Upper lobe of right lung (tissue), 1 donor: ENCODE measurements at regions not wholly inside any gene's neighbourhood (a gene's known extent, or its start where the extent isn't known, plus 50 kb on each side); places are given as distances from the start of the nearest gene placed in this dataset.
"Not testable (repeated sequence)": the region's sequence is repeated elsewhere in the genome, so short reads cannot be mapped to it uniquely, and the experiment has no call there.

ENCODE experiments used
- ATAC-seq: fragments of 200-7000 bp; cut with Tn5 transposase; one replicate; pipeline ENCODE4 v1.9.1; 2020; ENCODE audit warnings: mild to moderate bottlenecking, moderate library complexity
- DNase-seq: peaks from one replicate; pipeline ENCODE4 v3.0.0-alpha.2; 2020
- H3K27ac ChIP-seq: fragments of 200-600 bp; one replicate; pipeline ENCODE4 v1.8.0; 2022
- H3K27me3 ChIP-seq: fragments of 200-600 bp; one replicate; pipeline ENCODE4 v1.8.0; 2022; ENCODE audit warnings: mild to moderate bottlenecking
- H3K36me3 ChIP-seq: fragments of 200-600 bp; one replicate; pipeline ENCODE4 v1.8.0; 2022
- H3K4me1 ChIP-seq: fragments of 200-600 bp; one replicate; pipeline ENCODE4 v1.8.0; 2022
- H3K4me3 ChIP-seq: fragments of 200-600 bp; one replicate; pipeline ENCODE4 v1.8.0; 2022; ENCODE audit warnings: mild to moderate bottlenecking
- H3K9me3 ChIP-seq: fragments of 200-600 bp; one replicate; pipeline ENCODE4 v1.8.0; 2022
- intact Hi-C: fragments of 100-400 bp; cut with DNase I; formaldehyde crosslinking; loops from one replicate; pipeline ENCODE4 v1.11.0; 2022
- TF ChIP-seq, protein P1 (sequence below): fragments of 200-600 bp; IDR thresholded peaks from one replicate; pipeline ENCODE4 v1.8.0; 2022; ENCODE audit warnings: antibody characterized with exemption
- donor health status: DM: no; HTN: yes; CAD: no; lungs with severe emphysema.

DNA sequence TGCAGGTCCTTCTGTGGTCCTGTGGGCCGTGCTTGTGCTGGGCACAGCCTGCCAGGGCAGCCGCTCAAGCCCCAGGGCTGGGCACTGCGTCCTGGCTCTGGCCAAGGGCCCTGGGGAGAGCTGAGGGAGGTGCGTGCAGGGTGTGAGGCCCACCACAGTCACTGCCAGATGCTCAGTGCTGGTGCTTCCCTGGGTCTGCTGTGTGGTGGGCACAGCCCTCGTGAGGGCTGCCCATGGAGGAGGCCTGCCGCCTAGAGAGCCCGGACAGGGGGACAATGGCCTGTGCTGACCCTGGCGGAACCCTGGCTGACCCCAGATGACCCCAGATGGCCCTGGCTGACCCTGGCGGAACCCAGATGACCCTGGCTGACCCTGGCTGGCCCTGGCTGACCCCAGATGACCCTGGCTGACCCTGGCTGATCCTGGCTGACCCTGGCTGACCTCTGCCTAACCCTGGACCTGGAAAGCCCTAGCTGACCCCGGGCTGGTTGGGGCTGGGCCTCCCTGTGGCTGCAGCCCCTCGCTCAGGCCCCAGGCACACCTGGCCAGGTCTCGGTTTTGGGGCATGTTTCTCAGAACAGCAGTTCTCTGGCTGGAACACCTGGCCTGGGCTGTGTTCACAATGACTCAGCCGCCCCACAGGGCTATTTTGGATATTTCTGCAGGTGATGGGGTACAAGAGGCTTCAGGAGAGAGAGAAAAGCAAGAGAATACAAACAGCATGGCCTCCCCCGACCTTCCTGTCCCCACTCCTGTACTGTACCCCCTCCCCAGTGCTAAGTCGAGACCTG, 55.4 kb downstream of the TMEM121 start:
- intact Hi-C loops = loop anchor here (10.0 kb wide), 1 partner anchor 123 kb away; no protein-coding TSS in a partner anchor
- TF ChIP-seq, protein P1, sequence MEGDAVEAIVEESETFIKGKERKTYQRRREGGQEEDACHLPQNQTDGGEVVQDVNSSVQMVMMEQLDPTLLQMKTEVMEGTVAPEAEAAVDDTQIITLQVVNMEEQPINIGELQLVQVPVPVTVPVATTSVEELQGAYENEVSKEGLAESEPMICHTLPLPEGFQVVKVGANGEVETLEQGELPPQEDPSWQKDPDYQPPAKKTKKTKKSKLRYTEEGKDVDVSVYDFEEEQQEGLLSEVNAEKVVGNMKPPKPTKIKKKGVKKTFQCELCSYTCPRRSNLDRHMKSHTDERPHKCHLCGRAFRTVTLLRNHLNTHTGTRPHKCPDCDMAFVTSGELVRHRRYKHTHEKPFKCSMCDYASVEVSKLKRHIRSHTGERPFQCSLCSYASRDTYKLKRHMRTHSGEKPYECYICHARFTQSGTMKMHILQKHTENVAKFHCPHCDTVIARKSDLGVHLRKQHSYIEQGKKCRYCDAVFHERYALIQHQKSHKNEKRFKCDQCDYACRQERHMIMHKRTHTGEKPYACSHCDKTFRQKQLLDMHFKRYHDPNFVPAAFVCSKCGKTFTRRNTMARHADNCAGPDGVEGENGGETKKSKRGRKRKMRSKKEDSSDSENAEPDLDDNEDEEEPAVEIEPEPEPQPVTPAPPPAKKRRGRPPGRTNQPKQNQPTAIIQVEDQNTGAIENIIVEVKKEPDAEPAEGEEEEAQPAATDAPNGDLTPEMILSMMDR = no peak
- no peaks in the 10 kb centered on the region for H3K4me1 ChIP-seq
- ATAC-seq = no peak
- no peaks in the 10 kb centered on the region for H3K27me3 ChIP-seq
- peak; percentile 55 for DNase-seq
- H3K4me3 ChIP-seq = no peak overlapping the region
- H3K27ac ChIP-seq = no peak overlapping the region
- H3K9me3 ChIP-seq = no peaks in the 10 kb centered on the region
- H3K36me3 ChIP-seq = no peaks in the 10 kb centered on the region

DNA sequence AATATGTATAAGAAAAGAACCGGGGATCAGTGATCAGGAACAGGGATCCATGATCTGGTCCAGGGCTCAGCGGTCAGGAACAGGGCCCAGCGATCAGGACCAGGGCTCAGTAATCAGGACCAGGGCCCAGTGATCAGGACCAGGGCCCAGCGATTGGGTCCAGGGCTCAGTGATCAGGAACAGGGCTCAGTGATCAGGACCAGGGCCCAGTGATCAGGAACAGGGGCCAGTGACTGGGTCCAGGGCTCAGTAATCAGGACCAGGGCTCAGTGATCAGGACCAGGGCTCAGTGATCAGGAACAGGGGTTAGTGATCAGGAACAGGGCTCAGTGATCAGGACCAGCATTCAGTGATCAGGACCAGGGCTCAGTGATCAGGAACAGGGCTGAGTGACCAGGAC, 56.3 kb downstream of the TMEM121 start:
- H3K27ac ChIP-seq = no peak overlapping the region
- ATAC-seq = peak; percentile 62
- intact Hi-C loops = loop anchor here (10.0 kb wide), 1 partner anchor 122 kb away; no protein-coding TSS in a partner anchor

DNA sequence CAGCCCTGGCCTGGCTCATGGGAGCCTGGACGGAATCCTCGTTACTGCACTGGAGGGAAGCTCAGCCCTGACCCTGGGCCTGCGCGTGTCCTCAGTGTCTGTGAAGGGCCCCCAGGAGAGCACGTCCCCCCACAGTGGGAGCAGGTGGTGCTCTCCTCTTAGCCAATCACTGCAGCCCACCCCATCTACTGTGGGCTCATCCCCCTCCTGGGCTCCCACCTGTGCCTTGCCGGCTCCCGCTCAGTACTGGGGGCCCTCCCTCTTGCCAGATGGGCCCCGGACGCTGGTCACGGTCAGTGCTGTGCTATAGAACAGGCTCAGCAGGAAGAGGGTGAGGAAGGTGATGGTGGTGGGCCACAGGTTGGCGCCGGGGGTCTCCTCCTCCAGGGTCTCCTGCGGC, 57.5 kb downstream of the TMEM121 start:
- DNase-seq = peak; percentile 34
- H3K4me1 ChIP-seq, H3K27me3 ChIP-seq, H3K4me3 ChIP-seq, ATAC-seq, H3K9me3 ChIP-seq, H3K36me3 ChIP-seq, H3K27ac ChIP-seq: not testable (repeated sequence)
- intact Hi-C loops = loop anchor here (10.0 kb wide), 1 partner anchor 121 kb away; no protein-coding TSS in a partner anchor

More for the DNA sequence above, 56.3 kb downstream of the TMEM121 start:
- H3K36me3 ChIP-seq = no peaks in the 10 kb centered on the region
- TF ChIP-seq, protein P1 = no peak
- H3K9me3 ChIP-seq = no peaks in the 10 kb centered on the region
- no peaks in the 10 kb centered on the region for H3K27me3 ChIP-seq
- H3K4me3 ChIP-seq = no peak overlapping the region
- H3K4me1 ChIP-seq = no peaks in the 10 kb centered on the region
- DNase-seq = peak; percentile 46

DNA sequence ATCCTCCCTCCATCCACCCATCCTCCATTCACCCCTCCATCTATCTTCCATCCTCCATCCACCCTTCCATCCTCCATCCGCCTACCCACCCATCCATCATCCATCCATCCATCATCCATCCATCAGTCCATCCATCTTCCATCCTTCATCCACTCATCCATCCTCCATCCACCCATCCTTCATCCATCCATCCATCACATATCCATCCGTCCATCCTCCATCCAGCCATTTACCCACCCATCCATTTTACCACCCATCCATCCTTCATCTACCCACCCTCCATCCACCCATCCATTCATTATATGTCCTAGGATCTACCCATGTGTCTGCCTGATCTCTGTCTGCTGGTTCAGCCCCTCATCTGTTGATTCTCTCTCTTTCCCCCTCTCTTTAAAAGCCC, 58.9 kb downstream of the TMEM121 start:
- H3K4me3 ChIP-seq, DNase-seq, H3K27ac ChIP-seq, H3K9me3 ChIP-seq, H3K36me3 ChIP-seq, ATAC-seq, H3K4me1 ChIP-seq, H3K27me3 ChIP-seq: not testable (repeated sequence)
- intact Hi-C loops = loop anchor here (10.0 kb wide), 1 partner anchor 120 kb away; no protein-coding TSS in a partner anchor

DNA sequence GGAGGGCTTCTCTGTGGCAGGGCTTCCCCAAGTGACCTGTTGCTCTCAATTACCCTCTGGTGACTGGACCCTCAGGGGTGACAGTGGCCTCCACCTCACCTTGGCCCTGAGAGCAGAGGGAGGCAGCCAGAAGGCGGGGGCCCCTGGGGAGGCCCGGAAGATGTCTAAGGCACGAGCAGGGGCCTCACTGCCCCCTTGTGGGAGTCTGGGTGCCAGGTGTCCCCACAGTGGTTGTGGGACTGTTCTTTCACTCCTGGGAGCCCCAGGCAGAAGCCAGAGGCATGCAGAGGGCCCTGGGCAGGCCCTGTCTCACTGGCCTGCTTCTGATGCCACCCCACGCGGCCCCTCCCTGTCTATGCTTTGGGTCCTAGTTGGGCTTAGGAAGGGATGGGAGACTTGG, 59.3 kb downstream of the TMEM121 start:
- intact Hi-C loops = loop anchor here (10.0 kb wide), 1 partner anchor 119 kb away; no protein-coding TSS in a partner anchor
- H3K27ac ChIP-seq, H3K27me3 ChIP-seq, H3K4me3 ChIP-seq, H3K36me3 ChIP-seq, H3K9me3 ChIP-seq, H3K4me1 ChIP-seq, ATAC-seq: not testable (repeated sequence)
- DNase-seq = peak; percentile 32

DNA sequence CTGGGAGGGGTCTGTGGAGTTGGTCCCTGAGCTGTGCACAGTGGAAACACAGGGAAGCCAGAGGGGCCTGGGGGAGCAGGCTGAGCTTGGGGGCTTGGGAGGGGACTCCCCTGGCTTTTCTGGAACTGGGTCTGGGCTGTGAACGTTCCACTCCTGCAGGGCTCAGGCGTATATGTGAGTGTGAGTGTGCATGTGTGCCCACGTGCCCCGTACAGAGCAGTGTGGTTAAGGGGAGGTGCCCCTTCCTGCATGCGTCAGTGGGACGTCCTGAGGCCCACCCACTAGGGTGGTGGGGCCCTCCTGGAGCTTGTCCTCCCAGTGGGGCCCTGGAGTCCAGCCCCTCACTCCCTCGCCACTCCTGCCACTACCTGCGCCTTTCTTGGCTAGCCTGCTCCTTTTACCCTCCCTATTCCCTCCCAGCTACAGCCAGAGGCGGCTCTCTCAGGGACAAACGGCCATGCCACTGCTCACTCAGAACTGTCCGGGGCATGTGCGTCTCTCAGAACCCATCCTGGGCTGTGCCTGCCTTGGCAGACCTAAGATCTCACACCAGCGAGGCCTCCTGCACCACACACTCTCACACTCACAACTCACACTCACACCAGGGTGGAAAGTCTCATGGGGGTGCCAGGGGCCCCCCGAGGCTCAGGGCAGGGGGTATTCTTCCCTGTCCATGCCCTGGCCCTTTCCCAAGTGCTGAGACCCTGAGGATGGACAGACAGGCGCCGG, 59.9 kb downstream of the TMEM121 start:
- not testable (repeated sequence) for ATAC-seq, H3K4me3 ChIP-seq, H3K36me3 ChIP-seq, H3K27me3 ChIP-seq, H3K9me3 ChIP-seq, H3K27ac ChIP-seq, H3K4me1 ChIP-seq
- intact Hi-C loops = loop anchor here (10.0 kb wide), 1 partner anchor 118 kb away; no protein-coding TSS in a partner anchor
- DNase-seq = peak; percentile 44

DNA sequence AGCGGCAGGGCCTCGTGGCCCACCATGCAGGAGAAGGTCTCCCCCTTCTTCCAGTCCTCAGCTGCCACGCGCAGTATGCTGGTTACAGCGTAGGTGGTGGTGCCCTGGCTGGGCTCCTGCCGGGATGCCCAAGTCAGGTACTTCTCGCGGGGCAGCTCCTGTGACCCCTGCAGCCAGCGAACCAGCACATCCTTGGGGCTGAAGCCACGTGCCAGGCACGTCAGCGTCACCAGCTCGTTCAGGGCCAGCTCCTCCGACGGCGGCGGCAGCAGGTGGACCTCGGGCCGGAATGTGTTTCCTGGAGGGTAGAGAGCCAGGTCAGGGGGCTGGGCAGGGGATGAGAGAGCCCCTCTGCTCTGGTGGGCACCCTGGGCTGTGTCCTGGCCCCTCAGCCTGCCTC, 60.7 kb downstream of the TMEM121 start:
- H3K4me3 ChIP-seq, H3K9me3 ChIP-seq, H3K36me3 ChIP-seq, DNase-seq, H3K4me1 ChIP-seq, H3K27me3 ChIP-seq, ATAC-seq, H3K27ac ChIP-seq: not testable (repeated sequence)
- intact Hi-C loops = loop anchor here (10.0 kb wide), 1 partner anchor 118 kb away; no protein-coding TSS in a partner anchor

DNA sequence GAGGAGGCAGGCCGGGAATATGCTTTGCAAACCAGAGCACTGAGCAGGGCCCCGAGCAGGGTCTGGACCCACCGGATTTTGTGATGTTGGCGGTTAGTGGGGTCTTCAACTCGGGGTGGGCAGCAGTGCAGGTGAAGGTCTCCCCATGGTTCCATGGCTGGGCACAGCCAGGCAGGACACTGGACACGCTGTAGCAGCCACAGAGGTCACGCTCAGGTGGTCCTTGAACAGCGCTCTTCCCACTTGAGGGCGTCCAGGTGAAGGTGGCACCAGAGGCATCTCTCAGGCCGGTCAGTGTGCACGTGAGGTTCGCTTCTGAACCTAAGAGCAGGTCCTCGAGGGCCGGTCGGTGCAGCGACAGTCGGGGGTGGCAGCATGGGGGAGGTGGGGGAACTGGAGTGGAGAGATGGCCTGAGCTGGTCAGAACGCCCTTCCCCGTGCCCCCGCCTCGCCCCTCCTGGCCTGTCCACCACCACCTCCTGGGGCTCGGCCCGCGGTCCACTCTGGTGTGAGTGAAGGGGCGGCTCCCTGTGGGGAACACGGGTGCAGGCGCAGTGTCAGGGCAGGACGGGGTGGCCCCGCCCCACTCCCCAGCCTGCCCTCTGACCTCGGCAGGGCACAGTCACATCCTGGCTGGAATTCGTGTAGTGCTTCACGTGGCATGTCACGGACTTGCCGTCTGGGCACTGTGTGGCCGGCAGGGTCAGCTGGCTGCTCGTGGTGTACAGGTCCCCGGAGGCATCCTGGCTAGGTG, 61.3 kb downstream of the TMEM121 start:
- H3K9me3 ChIP-seq, ATAC-seq, H3K4me3 ChIP-seq, H3K36me3 ChIP-seq, H3K27ac ChIP-seq, H3K27me3 ChIP-seq, H3K4me1 ChIP-seq: not testable (repeated sequence)
- DNase-seq = peak; percentile 58
- intact Hi-C loops = loop anchor here (10.0 kb wide), 1 partner anchor 117 kb away; no protein-coding TSS in a partner anchor
